NCI-H2081 (cell line): ENCODE measurements at regions not wholly inside any gene's neighbourhood (a gene's known extent, or its start where the extent isn't known, plus 50 kb on each side); places are given as distances from the start of the nearest gene placed in this dataset.

Experiments used
- DNase-seq, 2 experiments: peaks; one replicate each; lab custom pipeline; 2025; lab: John Stamatoyannopoulos, UW

DNA sequence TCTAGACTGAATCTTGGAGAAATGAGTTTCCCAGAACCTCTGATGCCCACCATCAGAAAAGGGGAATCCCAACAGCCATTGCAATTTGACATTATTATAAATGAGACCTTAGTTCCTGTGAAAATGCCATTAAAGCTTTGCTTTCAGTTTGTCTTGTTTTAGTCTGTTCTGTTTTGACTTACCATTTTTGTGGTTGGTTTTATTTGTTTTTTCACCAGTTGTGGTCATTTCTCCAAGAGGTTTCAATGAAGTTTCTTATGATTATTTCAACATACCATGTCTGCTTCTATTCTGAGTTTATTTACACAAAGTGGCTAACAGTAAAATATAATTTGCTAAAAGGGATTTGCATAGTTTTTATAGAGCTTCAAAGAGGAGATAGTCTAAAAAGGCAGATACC is 175.0 kb upstream of the MCTP2 start:
- DNase-seq: no peak

DNA sequence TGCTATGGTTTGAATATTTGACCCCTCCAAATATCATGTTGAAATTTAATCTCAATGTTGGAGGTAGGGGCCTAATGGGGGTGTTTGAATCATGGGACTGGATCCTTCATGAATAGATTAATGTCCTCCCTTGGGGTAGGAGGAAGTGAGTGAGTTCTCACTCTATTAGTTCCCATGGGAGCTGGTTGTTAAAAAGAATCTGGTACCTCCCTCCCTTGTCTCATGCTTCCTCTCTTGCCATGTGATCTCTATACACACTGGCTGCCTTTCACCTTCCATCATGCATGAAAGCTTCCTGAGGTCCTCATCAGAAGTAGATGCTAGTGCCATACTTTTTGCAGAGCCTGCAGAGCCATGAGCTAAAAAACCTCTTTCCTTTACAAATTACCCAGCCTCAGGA is 177.7 kb upstream of the MCTP2 start:
- no peak for DNase-seq

DNA sequence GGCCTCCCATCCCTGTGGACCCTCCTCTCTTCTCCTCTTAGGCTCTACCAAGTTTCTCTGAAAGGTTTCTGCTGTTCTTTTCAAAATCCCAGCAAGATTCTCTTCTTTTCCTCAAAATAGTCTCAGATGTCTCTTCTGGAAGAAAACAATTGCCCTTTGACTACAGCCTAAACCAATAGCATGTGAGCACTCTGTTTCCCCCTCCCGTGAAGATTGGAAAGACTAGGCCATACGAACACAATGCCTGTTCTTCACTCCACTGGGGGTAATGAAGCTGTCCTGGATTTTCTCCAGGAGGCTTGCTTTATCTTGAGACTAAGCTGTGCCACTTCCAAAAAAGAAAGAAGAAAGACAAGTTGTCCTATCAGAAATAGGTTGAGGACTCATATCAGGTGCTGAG is 178.7 kb upstream of the MCTP2 start:
- DNase-seq: no peak

DNA sequence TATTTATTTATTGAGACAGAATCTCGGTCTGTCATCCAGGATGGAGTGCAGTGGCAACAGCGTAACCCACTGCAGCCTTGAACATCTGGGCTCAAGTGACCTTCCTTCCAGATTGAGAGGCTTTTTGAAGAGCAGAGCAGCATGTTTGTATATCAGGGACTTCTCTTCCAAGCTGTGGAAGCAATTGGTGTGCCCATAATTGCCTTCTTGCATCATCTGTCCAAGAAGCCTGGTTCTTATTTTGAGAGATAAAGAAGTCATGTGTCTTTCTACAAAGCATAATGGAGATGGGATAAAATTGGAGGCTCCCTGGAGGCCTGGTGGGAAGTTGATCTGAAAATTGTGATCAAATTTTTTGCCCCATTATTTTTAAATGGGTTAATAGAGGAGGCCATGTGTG is 183.8 kb upstream of the MCTP2 start:
- DNase-seq: no peak

DNA sequence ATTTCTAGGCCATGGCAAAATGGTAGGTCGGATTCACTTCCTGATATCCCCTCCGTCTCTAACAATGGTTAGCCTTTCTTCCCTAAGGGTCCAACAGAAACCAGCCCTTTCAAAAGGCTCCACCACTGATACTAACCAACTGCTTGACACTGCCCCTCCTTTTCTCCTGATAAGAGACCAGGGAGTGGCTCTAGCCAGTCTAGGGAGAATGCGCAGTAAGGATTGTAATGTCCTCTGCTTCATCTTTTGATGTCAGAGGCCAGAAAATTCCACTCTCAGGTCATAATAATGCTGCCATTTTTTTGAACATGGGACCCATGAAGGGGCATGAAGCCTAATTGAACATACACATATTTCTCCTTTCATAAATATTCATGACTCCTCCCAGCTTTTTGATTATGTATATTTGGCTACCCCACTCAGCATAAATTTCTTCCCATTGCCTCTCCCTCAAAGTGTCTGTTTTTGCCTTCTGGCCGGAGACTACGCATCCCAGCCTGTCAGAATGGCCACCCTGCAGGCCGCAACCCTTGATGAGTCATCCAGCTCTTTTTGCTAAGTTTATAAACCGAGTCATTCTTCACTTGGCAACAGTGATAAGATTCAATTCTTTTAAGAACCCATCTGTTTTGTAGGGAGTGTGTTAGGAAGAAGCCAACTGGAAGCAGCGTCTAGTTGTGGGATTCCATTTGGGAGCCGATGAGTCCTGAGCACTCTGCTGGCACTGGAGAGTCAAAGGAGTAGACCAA is 189.0 kb upstream of the MCTP2 start:
- DNase-seq: no peak

DNA sequence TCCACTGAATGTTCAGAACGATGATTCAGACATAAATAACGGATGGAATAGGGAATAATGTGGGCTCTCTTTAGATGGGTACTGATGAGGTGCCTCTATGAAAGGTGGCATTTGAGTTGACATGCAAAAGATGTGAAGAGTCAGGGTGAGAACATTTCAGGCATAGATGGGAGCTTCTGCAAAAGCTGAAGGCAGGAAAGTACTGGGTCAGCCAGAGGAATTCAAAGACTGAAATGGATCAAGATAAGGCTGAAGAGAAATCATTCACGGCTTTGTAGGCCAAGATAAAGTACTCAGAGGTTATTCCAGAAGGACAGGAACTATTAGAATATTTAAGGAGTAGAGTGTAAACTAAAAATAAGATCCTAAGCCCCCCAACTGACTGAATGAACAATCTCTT is 189.6 kb upstream of the MCTP2 start:
- no peak for DNase-seq

DNA sequence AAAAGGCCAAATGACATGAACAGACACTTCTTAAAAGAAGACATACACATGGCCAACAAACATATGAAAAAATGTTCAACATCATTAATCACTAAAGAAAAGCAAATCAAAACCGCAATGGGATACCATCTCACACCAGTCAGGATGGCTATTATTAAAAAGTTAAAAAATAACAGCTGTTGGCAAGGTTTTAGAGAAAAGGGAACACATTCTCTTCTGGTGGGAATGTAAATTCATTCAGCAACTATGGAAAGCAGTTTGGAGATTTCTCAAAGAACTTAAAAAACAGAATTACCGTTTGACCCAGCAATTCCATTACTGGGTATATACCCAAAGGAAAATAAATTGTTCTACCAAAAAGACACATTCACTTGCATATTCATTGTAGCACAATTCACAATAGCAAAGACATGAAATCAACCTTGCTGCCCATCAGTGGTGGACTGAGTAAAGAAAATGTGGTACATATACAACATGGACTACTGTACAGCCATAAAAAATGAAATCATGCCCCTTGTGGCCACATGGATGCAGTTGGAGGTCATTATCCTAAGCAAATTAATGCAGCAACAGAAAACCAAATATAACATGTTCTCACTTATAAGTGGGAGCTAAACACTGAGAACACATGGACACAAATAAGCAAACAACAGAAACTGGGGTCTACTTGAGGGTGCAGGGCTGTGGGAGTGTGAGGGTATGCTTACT is 190.7 kb upstream of the MCTP2 start:
- no peak for DNase-seq

DNA sequence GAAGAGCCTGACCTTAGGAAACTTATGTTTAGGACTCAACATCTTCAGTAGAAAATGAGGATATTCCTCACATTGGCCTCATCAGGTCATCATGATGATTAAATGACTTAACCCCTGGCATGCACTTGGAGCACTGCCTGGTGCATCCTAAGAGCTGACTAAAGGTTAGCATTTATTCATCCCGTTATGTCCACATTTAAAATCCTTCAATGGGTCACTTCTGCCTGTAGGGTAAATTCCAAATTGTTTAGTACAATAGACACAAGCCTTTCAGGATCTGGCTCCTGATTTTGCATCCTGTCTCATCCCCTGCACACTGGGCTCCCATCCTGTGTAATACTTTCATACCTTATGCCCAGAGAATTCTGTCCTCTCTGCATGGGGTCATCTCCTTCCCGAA is 195.2 kb upstream of the MCTP2 start:
- DNase-seq: no peak

DNA sequence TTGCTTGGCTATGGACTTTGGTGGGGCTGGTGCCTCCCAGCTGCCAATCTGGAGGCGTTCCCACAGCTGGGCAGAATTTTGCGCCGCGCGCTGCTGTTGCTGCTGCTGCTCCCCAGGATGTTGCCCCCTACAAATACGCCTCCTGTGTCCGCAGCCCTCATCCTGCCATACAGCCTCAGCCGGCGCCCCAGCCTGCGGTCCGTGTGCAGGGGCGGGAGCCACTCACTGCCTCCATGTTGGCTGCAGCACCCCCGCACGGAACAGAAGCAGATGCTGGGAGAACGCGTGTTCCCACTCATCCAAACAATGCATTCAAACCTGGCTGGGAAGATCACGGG is 197.7 kb upstream of the MCTP2 start:
- DNase-seq: no peak

DNA sequence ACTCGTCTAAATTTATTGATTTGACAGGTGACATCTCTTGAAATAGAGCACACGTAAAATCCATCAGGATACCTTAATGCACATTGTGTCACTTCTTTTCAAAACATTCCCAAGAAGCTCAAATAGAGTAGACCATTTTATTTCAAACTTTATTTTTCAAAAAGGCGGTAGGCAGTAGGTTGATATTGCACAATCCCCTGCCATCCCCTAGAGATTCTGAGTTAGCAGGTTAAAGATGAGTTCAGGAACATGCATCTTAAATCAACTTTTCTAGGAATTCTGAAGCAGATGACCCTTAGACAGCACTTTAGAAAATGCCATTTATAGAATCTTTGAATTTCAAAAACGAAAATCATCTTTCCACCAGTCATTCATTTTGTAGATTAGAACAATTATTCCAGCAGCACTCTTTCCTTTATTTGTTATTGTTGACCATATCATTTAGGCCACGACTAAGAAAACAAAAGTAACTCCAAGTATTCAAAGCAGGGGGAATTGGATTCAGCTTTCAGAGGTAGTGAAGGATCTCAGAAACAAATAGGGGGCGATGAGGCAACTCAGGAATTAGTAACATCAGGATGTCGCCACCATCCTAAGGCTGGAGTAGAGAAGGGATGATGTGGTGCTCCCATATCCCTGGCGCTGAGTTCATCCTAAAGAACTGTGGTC is 198.2 kb upstream of the MCTP2 start:
- no peak for DNase-seq

DNA sequence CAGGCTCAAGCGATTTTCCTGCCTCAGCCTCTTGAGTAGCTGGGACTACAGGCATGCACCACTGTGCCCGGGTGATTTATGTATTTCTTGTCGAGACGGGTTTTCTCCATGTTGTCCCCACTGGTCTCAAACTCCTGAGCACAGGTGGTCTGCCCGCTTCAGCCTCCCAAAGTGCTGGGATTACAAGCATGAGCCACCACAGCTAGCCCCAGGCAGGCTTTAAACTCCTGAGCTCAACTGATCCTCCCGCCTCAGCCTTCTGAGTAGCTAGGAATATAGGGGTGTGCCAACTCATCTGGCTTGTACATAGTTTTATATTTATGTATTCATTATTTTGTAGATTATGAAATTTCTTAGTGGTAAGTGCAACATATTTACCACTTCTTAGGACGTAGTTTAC is 198.8 kb upstream of the MCTP2 start:
- no peak for DNase-seq

DNA sequence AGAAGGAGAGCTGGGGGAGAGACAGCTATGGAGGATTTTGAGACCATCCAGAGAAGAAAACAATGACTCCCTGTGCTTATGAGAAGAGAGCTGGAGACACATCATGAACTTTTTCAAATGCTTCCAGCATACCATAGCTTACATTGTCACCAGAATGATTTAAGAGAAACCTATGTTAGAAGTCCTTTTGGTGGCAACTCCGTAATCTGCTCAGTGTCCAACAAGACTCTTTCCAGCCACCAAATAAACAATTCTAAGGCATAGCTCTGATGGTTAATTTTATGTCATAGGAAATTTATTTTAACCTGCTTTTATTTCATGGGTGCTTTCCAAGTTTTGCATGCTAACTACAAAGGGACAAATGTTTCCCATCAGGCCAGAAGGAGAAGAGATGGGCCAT is 200.3 kb upstream of the MCTP2 start:
- no peak for DNase-seq

DNA sequence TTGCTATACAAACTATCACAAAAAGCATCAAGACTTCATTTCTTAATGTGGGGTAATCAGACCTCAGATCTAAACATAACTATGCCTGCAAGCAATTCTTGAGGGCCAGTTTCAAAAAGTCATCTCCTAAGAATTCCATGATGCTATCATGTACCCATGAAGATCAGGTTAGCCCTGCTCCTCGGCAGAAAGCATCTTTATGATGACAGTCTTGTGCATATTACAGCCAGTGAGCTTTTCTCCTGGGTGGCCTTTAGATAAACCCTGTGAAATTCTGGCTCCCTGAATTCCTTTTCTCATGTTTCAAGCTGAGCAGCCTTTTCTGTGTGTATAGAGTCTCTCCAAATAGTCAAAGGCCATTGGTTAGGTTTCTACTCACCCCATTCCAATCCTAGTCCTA is 201.9 kb upstream of the MCTP2 start:
- no peak for DNase-seq

DNA sequence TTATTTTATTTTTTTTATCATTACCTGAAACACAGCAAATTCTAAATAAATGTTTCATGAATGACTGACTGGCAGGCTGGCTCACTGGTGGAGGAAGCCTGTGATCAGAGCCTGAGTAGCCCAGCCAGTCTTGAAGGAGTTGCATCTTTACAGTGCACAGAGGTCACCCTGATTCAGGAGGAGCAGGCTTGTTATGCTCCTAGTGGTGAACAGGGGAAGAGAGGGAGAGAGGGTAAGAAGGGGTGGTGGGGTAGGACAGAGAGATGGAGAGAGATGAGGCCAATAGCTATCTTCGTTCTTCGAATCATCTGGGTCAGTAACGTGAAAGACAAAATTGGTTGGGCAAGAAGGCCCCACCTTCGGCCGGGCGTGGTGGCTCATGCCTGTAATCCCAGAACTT is 202.6 kb upstream of the MCTP2 start:
- no peak for DNase-seq

DNA sequence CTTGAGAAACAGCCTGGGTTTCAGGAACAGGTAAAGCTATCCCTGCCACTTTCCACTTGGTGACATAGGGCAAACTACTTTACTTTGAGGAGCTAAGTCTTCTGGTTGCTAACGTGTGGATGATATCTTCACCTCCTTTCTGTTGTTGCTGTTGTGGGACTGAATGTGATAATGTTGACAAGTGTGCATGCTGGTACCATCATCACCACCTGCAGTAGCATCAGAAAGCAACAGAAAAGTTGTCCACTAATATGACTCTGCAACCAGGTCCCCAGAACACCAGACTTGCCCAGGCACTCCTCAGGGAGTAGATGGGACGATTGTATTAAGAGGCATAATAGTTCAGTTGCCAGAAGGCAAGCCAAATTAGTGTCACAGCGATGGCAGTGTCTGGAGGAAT is 203.2 kb upstream of the MCTP2 start:
- DNase-seq: no peak

DNA sequence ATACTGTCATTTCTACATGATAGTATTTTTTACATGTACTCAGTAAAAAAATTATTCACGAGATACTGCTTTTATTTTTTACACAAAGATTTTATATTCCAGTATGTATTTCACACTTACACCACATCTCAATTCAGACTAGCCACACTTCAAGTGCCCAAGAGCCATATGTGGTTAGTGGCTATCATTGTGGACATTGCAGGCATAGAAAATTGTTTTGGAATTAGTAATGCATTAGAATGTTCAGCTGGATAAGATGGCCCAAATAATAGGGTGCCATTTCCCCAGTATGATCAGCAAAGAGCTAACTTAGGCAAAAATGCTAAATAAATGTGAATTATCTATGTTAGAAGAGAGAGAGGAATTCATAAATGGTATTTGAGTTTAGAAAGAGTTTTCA is 203.8 kb upstream of the MCTP2 start:
- DNase-seq: no peak

DNA sequence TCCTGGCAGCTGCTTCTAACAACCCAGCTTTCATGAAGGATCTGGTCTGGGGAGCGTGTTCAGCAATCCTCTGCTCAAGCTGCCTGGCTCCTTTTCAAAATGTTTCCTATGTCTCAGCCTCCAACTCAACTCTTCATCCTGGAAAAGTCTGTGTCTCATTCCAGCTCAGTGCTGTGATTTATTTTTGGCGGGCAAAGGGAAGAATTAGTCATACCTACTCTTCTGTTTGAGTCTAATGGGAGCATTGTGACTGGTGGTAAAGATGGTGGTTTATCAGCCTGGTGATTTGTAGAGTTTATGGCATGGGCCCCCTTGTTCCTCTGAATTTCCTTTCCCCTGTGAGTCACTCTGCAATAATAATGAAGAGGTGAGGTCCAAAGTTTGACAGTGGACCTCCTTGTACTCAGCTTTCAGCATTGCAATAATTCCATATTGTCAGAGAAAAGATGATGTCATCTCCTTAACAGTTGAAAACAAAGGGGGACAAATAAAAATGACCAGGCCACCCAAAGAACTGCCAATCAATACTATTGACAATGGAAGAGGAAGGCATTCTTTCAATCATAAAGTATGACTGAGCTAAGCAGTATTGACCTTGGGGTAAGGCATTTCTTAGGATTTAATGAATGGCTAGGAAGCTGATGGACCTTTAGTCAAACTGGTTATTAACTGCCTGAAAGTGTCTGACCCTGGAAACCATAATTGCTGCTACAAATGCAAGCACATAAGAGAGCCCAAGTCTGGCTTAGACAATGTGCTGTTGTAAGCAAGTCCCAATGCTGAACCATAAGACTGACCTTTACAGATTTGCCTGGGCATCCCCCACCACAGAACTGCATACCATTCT is 204.7 kb upstream of the MCTP2 start:
- DNase-seq: no peak

DNA sequence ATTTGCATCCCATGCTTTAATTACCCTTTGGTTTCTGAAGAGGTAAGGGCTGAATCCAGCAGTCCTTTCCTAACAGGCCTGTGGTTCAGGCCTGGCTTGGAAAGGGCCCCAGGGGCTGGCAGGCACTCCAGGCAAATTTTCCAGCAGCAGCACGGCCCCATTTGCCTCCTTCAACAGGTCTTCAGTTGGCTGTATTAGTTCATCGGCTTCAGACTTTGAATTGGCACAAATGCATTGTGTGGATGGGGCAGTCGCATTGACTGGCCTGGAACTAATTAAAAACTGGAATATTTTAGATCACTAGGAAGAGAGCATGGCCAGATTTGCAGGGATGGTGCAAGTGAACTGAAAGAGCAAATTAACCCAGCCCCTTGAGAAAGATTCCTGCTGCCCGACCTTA is 207.8 kb upstream of the MCTP2 start:
- no peak for DNase-seq

DNA sequence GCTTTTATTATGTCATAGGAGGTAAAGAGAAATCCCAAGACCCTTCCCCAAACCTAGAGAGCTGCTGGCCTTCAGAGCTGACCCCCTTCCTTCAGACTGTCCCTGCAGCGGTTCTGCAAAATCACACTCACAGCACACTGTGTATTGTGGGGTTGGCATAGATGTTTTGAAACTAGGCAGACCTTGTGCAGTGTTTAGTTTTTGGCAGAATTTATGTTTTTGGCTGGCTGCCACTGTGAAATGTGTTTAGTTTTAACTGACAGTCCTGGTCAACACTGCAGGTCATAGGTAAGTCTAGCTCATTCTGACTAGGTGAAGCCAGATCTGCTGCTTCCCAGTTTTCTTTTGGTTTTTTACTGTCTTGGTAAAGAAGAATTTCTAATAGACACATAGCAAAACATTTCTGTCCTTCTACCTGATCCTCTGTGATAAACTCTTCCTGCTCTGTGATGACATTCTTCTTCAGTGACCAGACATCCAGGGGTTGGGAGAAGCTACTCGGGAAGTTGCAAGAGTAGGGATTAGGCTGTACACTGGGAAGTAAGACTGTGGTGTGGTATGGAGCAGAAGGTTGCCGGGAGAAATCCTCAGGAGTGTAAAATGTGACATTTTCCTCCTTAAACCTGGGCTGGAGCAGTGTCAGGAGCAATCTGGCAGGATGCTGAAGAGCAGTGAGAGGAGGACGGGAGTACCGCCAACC is 209.6 kb upstream of the MCTP2 start:
- DNase-seq: no peak

DNA sequence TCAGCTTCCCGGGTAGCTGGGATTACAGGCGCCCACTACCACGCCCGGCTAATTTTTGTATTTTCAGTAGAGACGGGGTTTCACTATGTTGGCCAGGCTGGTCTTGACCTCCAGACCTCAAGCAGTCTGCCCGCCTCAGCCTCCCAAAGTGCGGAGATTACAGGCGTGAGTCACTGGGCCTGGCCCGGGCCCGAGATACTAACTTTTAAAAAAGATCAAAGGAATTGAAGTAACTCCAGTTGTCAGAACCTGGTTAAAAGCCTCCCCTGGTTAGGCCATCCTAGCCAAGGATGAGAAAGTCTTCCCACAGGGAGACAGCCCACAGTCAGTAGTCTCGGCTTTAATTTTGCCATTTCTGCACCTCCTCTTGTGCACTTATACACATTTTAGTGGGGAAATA is 212.3 kb upstream of the MCTP2 start:
- DNase-seq: no peak

DNA sequence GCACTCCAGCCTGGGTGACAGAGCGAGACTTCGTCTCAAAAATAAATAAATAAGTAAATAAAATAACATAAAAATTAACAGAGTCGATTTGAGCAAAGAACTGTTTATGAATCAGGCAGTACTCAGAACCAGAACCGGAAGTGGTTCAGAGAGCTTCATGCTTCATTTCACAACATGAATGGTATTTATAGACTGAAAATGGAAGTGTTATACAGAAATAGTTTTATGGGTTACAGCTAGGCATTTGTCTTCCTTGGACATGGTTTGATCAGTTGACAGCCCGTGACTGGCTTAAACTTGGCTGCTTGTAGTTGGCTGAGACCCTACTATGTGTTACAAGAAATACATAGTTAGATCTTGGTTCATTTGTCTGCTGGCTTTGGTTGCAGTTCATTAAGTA is 216.0 kb upstream of the MCTP2 start:
- no peak for DNase-seq
